H9 (cell line): ENCODE measurements at regions not wholly inside any gene's neighbourhood (a gene's known extent, or its start where the extent isn't known, plus 50 kb on each side); places are given as distances from the start of the nearest gene placed in this dataset.

ENCODE experiments used
- DNase-seq: peaks from one replicate; pipeline ENCODE4 v3.0.0-alpha.2; 2017
- H2AFZ ChIP-seq: one replicate; pipeline ENCODE4 v1.6.1; 2013; ENCODE audit warnings: mild to moderate bottlenecking, low read length, control low read depth, moderate library complexity
- H2AK5ac ChIP-seq: 2 replicates; pipeline ENCODE4 v1.6.1; 2013; ENCODE audit warnings: low read length, control low read depth, mixed read lengths; ENCODE audit not compliant: insufficient read length
- H2BK120ac ChIP-seq: one replicate; pipeline ENCODE4 v1.6.1; 2013; ENCODE audit warnings: low read depth, mild to moderate bottlenecking, low read length, control low read depth, inconsistent platforms; ENCODE audit not compliant: poor library complexity, severe bottlenecking
- H2BK12ac ChIP-seq: 2 replicates; pipeline ENCODE4 v1.6.1; 2013; ENCODE audit warnings: low read length, control low read depth, mixed read lengths, low read depth; ENCODE audit not compliant: insufficient read length
- H2BK15ac ChIP-seq: 2 replicates; pipeline ENCODE4 v1.6.1; 2013; ENCODE audit warnings: low read depth, low read length, control low read depth
- H2BK20ac ChIP-seq: one replicate; pipeline ENCODE4 v1.6.1; 2013; ENCODE audit warnings: low read depth, mild to moderate bottlenecking, low read length, control low read depth, inconsistent platforms; ENCODE audit not compliant: poor library complexity, severe bottlenecking
- H2BK5ac ChIP-seq: 2 replicates; pipeline ENCODE4 v1.6.1; 2013; ENCODE audit warnings: low read length, control low read depth, mixed read lengths; ENCODE audit not compliant: insufficient read length
- H3K14ac ChIP-seq: 2 replicates; pipeline ENCODE4 v1.6.1; 2013; ENCODE audit warnings: low read length, control low read depth; ENCODE audit not compliant: insufficient read depth
- H3K18ac ChIP-seq: 2 replicates; pipeline ENCODE4 v1.6.1; 2013; ENCODE audit warnings: low read depth, mild to moderate bottlenecking, mixed read lengths, low read length, control low read depth; ENCODE audit not compliant: insufficient read length
- H3K23ac ChIP-seq: 2 replicates; pipeline ENCODE4 v1.6.1; 2013; ENCODE audit warnings: low read length, control low read depth, mixed read lengths, low read depth; ENCODE audit not compliant: insufficient read length
- H3K23me2 ChIP-seq: 2 replicates; pipeline ENCODE4 v1.6.1; 2013; ENCODE audit warnings: low read depth, mild to moderate bottlenecking, mixed read lengths, low read length, control low read depth; ENCODE audit not compliant: insufficient read length, poor library complexity, severe bottlenecking
- H3K27ac ChIP-seq: 2 replicates; pipeline ENCODE4 v1.5.1; 2013; ENCODE audit warnings: low read length, control low read depth, mixed read lengths, low read depth; ENCODE audit not compliant: insufficient read length
- H3K27me3 ChIP-seq: 2 replicates; pipeline ENCODE4 v1.6.1; 2013; ENCODE audit warnings: low read length, control low read depth, inconsistent platforms; ENCODE audit not compliant: insufficient read depth
- H3K4ac ChIP-seq: 2 replicates; pipeline ENCODE4 v1.6.1; 2013; ENCODE audit warnings: low read depth, mild to moderate bottlenecking, control low read depth, inconsistent platforms, low read length, moderate library complexity
- H3K4me1 ChIP-seq: 2 replicates; pipeline ENCODE4 v1.6.1; 2013; ENCODE audit warnings: low read length, control low read depth, inconsistent platforms; ENCODE audit not compliant: insufficient read depth
- H3K4me2 ChIP-seq: 2 replicates; pipeline ENCODE4 v1.6.1; 2013; ENCODE audit warnings: low read length, control low read depth, mixed read lengths; ENCODE audit not compliant: insufficient read length, insufficient read depth
- H3K56ac ChIP-seq: 2 replicates; pipeline ENCODE4 v1.6.1; 2013; ENCODE audit warnings: low read depth, mild to moderate bottlenecking, mixed read lengths, low read length, control low read depth; ENCODE audit not compliant: insufficient read length
- H3K79me1 ChIP-seq: 2 replicates; pipeline ENCODE4 v1.6.1; 2013; ENCODE audit warnings: low read depth, mild to moderate bottlenecking, moderate library complexity, low read length, control low read depth, inconsistent platforms; ENCODE audit not compliant: insufficient read depth, poor library complexity, severe bottlenecking
- H3K79me2 ChIP-seq: 2 replicates; pipeline ENCODE4 v1.6.1; 2013; ENCODE audit warnings: low read length, control low read depth, inconsistent platforms; ENCODE audit not compliant: insufficient read depth
- H3K9ac ChIP-seq: 2 replicates; pipeline ENCODE4 v1.6.1; 2013; ENCODE audit warnings: low read length, control low read depth, mixed read lengths; ENCODE audit not compliant: insufficient read length; ENCODE audit errors: extremely low read depth
- H3K9me3 ChIP-seq: one replicate; pipeline ENCODE4 v1.6.1; 2013; ENCODE audit warnings: low read depth, low read length, inconsistent platforms; ENCODE audit not compliant: control insufficient read depth
- H3T11ph ChIP-seq: one replicate; pipeline ENCODE4 v1.6.1; 2013; ENCODE audit warnings: mild to moderate bottlenecking, low read length, control low read depth, inconsistent platforms
- H4K20me1 ChIP-seq: one replicate; pipeline ENCODE4 v1.6.1; 2013; ENCODE audit not compliant: control insufficient read depth, insufficient read length, insufficient read depth
- H4K5ac ChIP-seq: 2 replicates; pipeline ENCODE4 v1.6.1; 2013; ENCODE audit warnings: low read depth, mild to moderate bottlenecking, mixed read lengths, low read length, control low read depth; ENCODE audit not compliant: insufficient read length
- H4K8ac ChIP-seq: replicated peaks from 2 replicates; pipeline ENCODE4 v1.6.1; 2013; ENCODE audit warnings: low read length, control low read depth, mixed read lengths, low read depth; ENCODE audit not compliant: insufficient read length
- H4K91ac ChIP-seq: 2 replicates; pipeline ENCODE4 v1.6.1; 2013; ENCODE audit warnings: low read depth, mild to moderate bottlenecking, moderate library complexity, mixed read lengths, low read length, control low read depth; ENCODE audit not compliant: insufficient read length
- H3K27ac Mint-ChIP-seq, 3 experiments: 2 replicates in 2 of 3; 3 replicates in 1 of 3; pipeline ENCODE4 v1.8.0; 2020 to 2021; ENCODE audit warnings: mixed read lengths in 3 of 3, mild to moderate bottlenecking in 1 of 3, moderate library complexity in 1 of 3
- H3K27me3 Mint-ChIP-seq: 2 replicates; pipeline ENCODE4 v1.8.0; 2021; ENCODE audit warnings: low read depth, mild to moderate bottlenecking, moderate library complexity, mixed read lengths
- H3K36me3 Mint-ChIP-seq, 3 experiments: 2 replicates in 2 of 3; 3 replicates in 1 of 3; pipeline ENCODE4 v1.8.0; 2020 to 2021; ENCODE audit warnings: low read depth in 3 of 3, mixed read lengths in 3 of 3; ENCODE audit not compliant: insufficient read depth in 1 of 3
- H3K4me1 Mint-ChIP-seq, 2 experiments: 2 replicates each; pipeline ENCODE4 v1.8.0; 2020; ENCODE audit warnings: mixed read lengths in 2 of 2
- H3K4me3 Mint-ChIP-seq, 2 experiments: 2 replicates in 1 of 2; 3 replicates in 1 of 2; pipeline ENCODE4 v1.8.0; 2020 to 2021; ENCODE audit warnings: mild to moderate bottlenecking in 2 of 2, mixed read lengths in 2 of 2, moderate library complexity in 1 of 2
- H3K9me3 Mint-ChIP-seq, 2 experiments: 2 replicates in 1 of 2; 3 replicates in 1 of 2; pipeline ENCODE4 v1.8.0; 2020; ENCODE audit warnings: mild to moderate bottlenecking in 2 of 2, mixed read lengths in 2 of 2, moderate library complexity in 1 of 2
- WGBS: extraction: QIAGEN DNeasy Blood & Tissue Kit; methylation state at CpG from one replicate; pipeline ENCODE4 v1.1.7; 2013; ENCODE audit warnings: missing lambda C conversion rate, low lambda C conversion rate, mixed read lengths; ENCODE audit not compliant: insufficient read length; ENCODE audit errors: extremely low coverage; 5-methylcytosine and 5-hydroxymethylcytosine counted together
- TF ChIP-seq, protein P1 (sequence below): fragments of 200-600 bp; sonication (generic); conservative IDR thresholded peaks from 3 replicates; pipeline ENCODE4 v1.8.0; 2021; ENCODE audit warnings: antibody characterized with exemption, mild to moderate bottlenecking

DNA sequence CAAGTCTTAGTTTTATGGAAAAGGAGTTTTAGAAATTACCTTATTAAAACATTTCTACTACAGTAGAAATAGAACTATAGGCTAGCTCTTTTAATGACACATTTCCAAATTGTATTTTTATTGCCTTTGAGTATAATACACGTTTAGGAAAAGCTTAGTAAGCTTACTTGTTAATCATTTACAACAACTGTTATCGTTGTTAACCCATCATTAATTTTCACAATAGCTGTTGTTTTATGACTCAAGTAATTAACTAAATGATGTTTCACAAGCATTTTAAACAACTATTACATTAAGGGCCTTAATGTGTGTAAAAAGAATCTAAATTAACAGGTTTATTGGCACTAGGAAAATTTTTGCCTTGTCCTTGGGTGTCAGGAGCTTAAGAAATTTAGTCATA, 120.5 kb upstream of the THRB start:
- Histone ChIP-seq H2BK5ac (no peak overlapping the region), H2AK5ac (no peak overlapping the region), H2BK15ac (no peak overlapping the region), H3K56ac (no peak overlapping the region), H3K23ac (no peak overlapping the region), H3K27ac (no peak overlapping the region), H3K9ac (no peak overlapping the region), H3K23me2 (no peaks in the 10 kb centered on the region), H4K8ac (no peak overlapping the region), H4K20me1 (no peaks in the 10 kb centered on the region), H3K9me3 (no peaks in the 10 kb centered on the region), H2BK120ac (no peak overlapping the region), H3K27me3 (no peaks in the 10 kb centered on the region), H4K5ac (no peak overlapping the region), H3K79me2 (no peaks in the 10 kb centered on the region), H3K18ac (no peak overlapping the region), H2BK20ac (no peak overlapping the region), H3K4me1 (no peaks in the 10 kb centered on the region), H2BK12ac (no peak overlapping the region), H3K4me2 (no peak overlapping the region), H3K14ac (no peak overlapping the region), H3K79me1 (no peaks in the 10 kb centered on the region), H2AFZ (no peak overlapping the region), H3T11ph (no peak overlapping the region), H4K91ac (no peak overlapping the region), H3K4ac (no peak overlapping the region)
- no peaks in the 10 kb centered on the region for H3K27me3 Mint-ChIP-seq
- no peaks in the 10 kb centered on the region for H3K4me1 Mint-ChIP-seq
- no peaks in the 10 kb centered on the region; a peak in 1 of 5 replicates for H3K9me3 Mint-ChIP-seq
- no peak overlapping the region for H3K27ac Mint-ChIP-seq
- TF ChIP-seq, protein P1, sequence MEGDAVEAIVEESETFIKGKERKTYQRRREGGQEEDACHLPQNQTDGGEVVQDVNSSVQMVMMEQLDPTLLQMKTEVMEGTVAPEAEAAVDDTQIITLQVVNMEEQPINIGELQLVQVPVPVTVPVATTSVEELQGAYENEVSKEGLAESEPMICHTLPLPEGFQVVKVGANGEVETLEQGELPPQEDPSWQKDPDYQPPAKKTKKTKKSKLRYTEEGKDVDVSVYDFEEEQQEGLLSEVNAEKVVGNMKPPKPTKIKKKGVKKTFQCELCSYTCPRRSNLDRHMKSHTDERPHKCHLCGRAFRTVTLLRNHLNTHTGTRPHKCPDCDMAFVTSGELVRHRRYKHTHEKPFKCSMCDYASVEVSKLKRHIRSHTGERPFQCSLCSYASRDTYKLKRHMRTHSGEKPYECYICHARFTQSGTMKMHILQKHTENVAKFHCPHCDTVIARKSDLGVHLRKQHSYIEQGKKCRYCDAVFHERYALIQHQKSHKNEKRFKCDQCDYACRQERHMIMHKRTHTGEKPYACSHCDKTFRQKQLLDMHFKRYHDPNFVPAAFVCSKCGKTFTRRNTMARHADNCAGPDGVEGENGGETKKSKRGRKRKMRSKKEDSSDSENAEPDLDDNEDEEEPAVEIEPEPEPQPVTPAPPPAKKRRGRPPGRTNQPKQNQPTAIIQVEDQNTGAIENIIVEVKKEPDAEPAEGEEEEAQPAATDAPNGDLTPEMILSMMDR, result no peak
- no peak overlapping the region for H3K4me3 Mint-ChIP-seq
- WGBS, result no CpG with 5 or more reads among the region's 2 CpGs
- DNase-seq, result no peak
- no peaks in the 10 kb centered on the region for H3K36me3 Mint-ChIP-seq
